HepG2 (cell line): ENCODE measurements at regions not wholly inside any gene's neighbourhood (a gene's known extent, or its start where the extent isn't known, plus 50 kb on each side); places are given as distances from the start of the nearest gene placed in this dataset.

Experiments used
- ATAC-seq: fragments of 200-7000 bp; cut with Tn5 transposase; 3 replicates; pipeline ENCODE4 v1.9.1; 2020; ENCODE audit warnings: mild to moderate bottlenecking, moderate library complexity
- BruUV-seq: library from RNA; stranded (reverse); fragments of 400-500 nt; replicated peaks from 2 replicates; lab custom pipeline; 2021; lab: Mats Ljungman, UMichigan
- CTCF ChIA-PET: fragments of 300-600 bp; formaldehyde crosslinking; extraction: SDS; loops from one replicate; lab custom pipeline; 2021; ENCODE audit warnings: low total read pairs, inconsistent platforms, low intra/inter-chr PET ratio; lab: Yijun Ruan, JAX
- POLR2A ChIA-PET: fragments of 350-600 bp; sonication (Branson Sonifier 250); formaldehyde crosslinking; loops from one replicate; lab custom pipeline; 2020; ENCODE audit warnings: antibody characterized with exemption, inconsistent platforms; lab: Yijun Ruan, JAX
- DNase-seq: peaks from one replicate; pipeline ENCODE4 v3.0.0-alpha.2; 2015; ENCODE audit warnings: low spot score
- FAIRE-seq: peaks from 3 replicates; lab custom pipeline; 2011; peaks lifted over from hg19 to GRCh38; lab: Jason Lieb, UNC
- H2AFZ ChIP-seq: one replicate; pipeline ENCODE4 v1.6.1; 2011; ENCODE audit warnings: low read length, inconsistent platforms
- H3K27ac ChIP-seq: fragments of 300-600 bp; 3 replicates; pipeline ENCODE4 v1.8.0; 2011; ENCODE audit warnings: mixed run types, mild to moderate bottlenecking, mixed read lengths, low read length, inconsistent platforms; ENCODE audit not compliant: insufficient read depth; ENCODE audit errors: extremely low read length
- H3K27me3 ChIP-seq, 2 experiments: fragments of 200-600 bp in 1 of 2; 2 replicates in 1 of 2; 3 replicates in 1 of 2; pipeline versions ENCODE4 v1.6.0 to v1.8.0; 2011; ENCODE audit warnings: low read length in 2 of 2, mild to moderate bottlenecking in 2 of 2, moderate library complexity in 2 of 2, inconsistent platforms in 1 of 2; ENCODE audit not compliant: insufficient read depth in 2 of 2, control insufficient read depth in 1 of 2
- H3K36me3 ChIP-seq, 2 experiments: fragments of 200-600 bp in 1 of 2; replicated peaks in 1 of 2; 2 replicates in 1 of 2; 3 replicates in 1 of 2; pipeline versions ENCODE4 v1.5.1 to v1.8.0; 2011; ENCODE audit warnings: low read length in 2 of 2, inconsistent platforms in 1 of 2; ENCODE audit not compliant: insufficient read depth in 2 of 2, control insufficient read depth in 1 of 2
- H3K4me1 ChIP-seq: 2 replicates; pipeline ENCODE4 v1.5.1; 2012; ENCODE audit warnings: low read length, inconsistent platforms; ENCODE audit not compliant: insufficient read depth
- H3K4me2 ChIP-seq: 2 replicates; pipeline ENCODE4 v1.6.0; 2011; ENCODE audit warnings: low read depth, low read length, inconsistent platforms
- H3K4me3 ChIP-seq, 3 experiments: fragments of 200-600 bp in 1 of 3; sonication (generic), shearing (Covaris generic) in 1 of 3; replicated peaks in 1 of 3; 2 replicates each; pipeline ENCODE4 v1.5.1; 2011 to 2016; ENCODE audit warnings: low read length in 3 of 3, inconsistent platforms in 2 of 3, low read depth in 2 of 3, mild to moderate bottlenecking in 2 of 3, control low read depth in 1 of 3, mixed read lengths in 1 of 3; ENCODE audit not compliant: insufficient read depth in 1 of 3
- H3K79me2 ChIP-seq: one replicate; pipeline ENCODE4 v1.6.1; 2011; ENCODE audit warnings: low read length, inconsistent platforms; ENCODE audit not compliant: insufficient read depth
- H3K9ac ChIP-seq: 2 replicates; pipeline ENCODE4 v1.6.0; 2011; ENCODE audit warnings: mild to moderate bottlenecking, low read depth, low read length, inconsistent platforms; ENCODE audit not compliant: insufficient read depth
- H3K9me3 ChIP-seq: 2 replicates; pipeline ENCODE4 v1.5.1; 2012; ENCODE audit warnings: mild to moderate bottlenecking, low read length
- H4K20me1 ChIP-seq: 2 replicates; pipeline ENCODE4 v1.6.0; 2011; ENCODE audit warnings: inconsistent platforms, mild to moderate bottlenecking, low read length, moderate library complexity; ENCODE audit not compliant: insufficient read depth
- GMEB1 ChIP-seq: sonication (generic); formaldehyde crosslinking; IDR thresholded peaks from 2 replicates; pipeline ENCODE4 v1.5.1; 2020; ENCODE audit warnings: missing genetic modification reagents, mild to moderate bottlenecking, borderline replicate concordance
- KLF13 ChIP-seq: sonication (generic); formaldehyde crosslinking; IDR thresholded peaks from 2 replicates; pipeline ENCODE4 v1.4.0; 2020; ENCODE audit warnings: mild to moderate bottlenecking, missing genetic modification reagents
- KLF6 ChIP-seq: IDR thresholded peaks from 2 replicates; pipeline ENCODE4 v1.8.0; 2016; ENCODE audit warnings: missing biosample characterization, missing genetic modification reagents
- PAXIP1 ChIP-seq: sonication (generic); formaldehyde crosslinking; conservative IDR thresholded peaks from 2 replicates; pipeline ENCODE4 v1.4.0; 2020; ENCODE audit warnings: mild to moderate bottlenecking, missing genetic modification reagents, moderate library complexity
- RAD21 ChIP-seq: fragments of 450-650 bp; formaldehyde crosslinking; IDR thresholded peaks from 2 replicates; pipeline ENCODE4 v1.5.0; 2020; ENCODE audit warnings: mild to moderate bottlenecking
- RELA ChIP-seq: sonication (generic); formaldehyde crosslinking; IDR thresholded peaks from 2 replicates; pipeline ENCODE4 v1.4.0; 2020; ENCODE audit warnings: missing genetic modification reagents
- RORA ChIP-seq: sonication (generic); formaldehyde crosslinking; IDR thresholded peaks from 2 replicates; pipeline ENCODE4 v1.5.0; 2020; ENCODE audit warnings: mild to moderate bottlenecking, missing genetic modification reagents, moderate library complexity
- ZNF138 ChIP-seq: sonication (generic); formaldehyde crosslinking; IDR thresholded peaks from 2 replicates; pipeline ENCODE4 v1.5.0; 2020; ENCODE audit warnings: mild to moderate bottlenecking, low read depth, missing genetic modification reagents
- ZNF44 ChIP-seq: sonication (generic); formaldehyde crosslinking; IDR thresholded peaks from 2 replicates; pipeline ENCODE4 v1.5.1; 2020; ENCODE audit warnings: mild to moderate bottlenecking, missing genetic modification reagents
- ZNF556 ChIP-seq: sonication (generic); formaldehyde crosslinking; IDR thresholded peaks from 2 replicates; pipeline ENCODE4 v1.4.0; 2020; ENCODE audit warnings: mild to moderate bottlenecking, missing genetic modification reagents, borderline replicate concordance
- ZNF614 ChIP-seq: IDR thresholded peaks from 2 replicates; pipeline ENCODE4 v1.6.1; 2018; ENCODE audit warnings: missing biosample characterization, missing genetic modification reagents, inconsistent platforms, borderline replicate concordance
- WGBS: methylation state at CpG from one replicate; pipeline ENCODE4 v1.1.6; 2017; ENCODE audit warnings: low lambda C conversion rate; 5-methylcytosine and 5-hydroxymethylcytosine counted together
- in situ Hi-C: cut with HindIII; loops from 2 replicates; pipeline ENCODE4 v1.10.0; 2017; ENCODE audit warnings: low pct_unique_long_range_greater_than_20kb; ENCODE audit not compliant: extremely low pct_ligation_motif_present
- intact Hi-C: fragments of 100-400 bp; cut with micrococcal nuclease; formaldehyde crosslinking; loops from one replicate; pipeline ENCODE4 v1.10.0; 2022; ENCODE audit not compliant: unreplicated experiment

GRCh38 chr21:16258844-16259611 is 529.2 kb downstream of the USP25 start:
- H3K36me3 ChIP-seq, result no peaks in the 10 kb centered on the region
- no peak overlapping the region for H3K4me2 ChIP-seq
- DNase-seq, result no peak
- CTCF ChIA-PET, result no interaction called here
- H3K27ac ChIP-seq, result no peak overlapping the region
- no TSS peak for BruUV-seq
- no peaks in the 10 kb centered on the region for H4K20me1 ChIP-seq
- no peak overlapping the region for H3K4me3 ChIP-seq
- H3K27me3 ChIP-seq, result no peaks in the 10 kb centered on the region
- POLR2A ChIA-PET, result no interaction called here
- intact Hi-C loops (no loop called here), in situ Hi-C loops (no loop called here)
- H2AFZ ChIP-seq, result no peak overlapping the region
- WGBS, result 12% methylated on average over 7 of the region's 7 CpGs
- H3K9ac ChIP-seq, result no peak overlapping the region
- no peak for TF ChIP-seq RAD21
- no peak for TF ChIP-seq RORA (CRISPR knock-in tag)
- FAIRE-seq, result no peak
- no peaks in the 10 kb centered on the region for H3K9me3 ChIP-seq
- no peaks in the 10 kb centered on the region for H3K4me1 ChIP-seq
- H3K79me2 ChIP-seq, result no peaks in the 10 kb centered on the region
- no peak for ATAC-seq

- H3K4me3 ChIP-seq, result no peak overlapping the region
- intact Hi-C loops (no loop called here), in situ Hi-C loops (no loop called here)
- no peaks in the 10 kb centered on the region; a peak in 1 of 5 replicates for H3K27me3 ChIP-seq
- H4K20me1 ChIP-seq, result no peaks in the 10 kb centered on the region
- no peak for DNase-seq
- no peak overlapping the region for H3K27ac ChIP-seq
- H2AFZ ChIP-seq, result no peak overlapping the region
- H3K9ac ChIP-seq, result no peak overlapping the region
- ChIA-PET CTCF (no interaction called here), POLR2A (no interaction called here)
- no peak overlapping the region for H3K4me2 ChIP-seq
- no peaks in the 10 kb centered on the region for H3K36me3 ChIP-seq
- no peak for ATAC-seq
- no peaks in the 10 kb centered on the region for H3K4me1 ChIP-seq
- FAIRE-seq, result no peak
- H3K9me3 ChIP-seq, result no peaks in the 10 kb centered on the region
- no TSS peak for BruUV-seq
- H3K79me2 ChIP-seq, result no peaks in the 10 kb centered on the region
- no peak for TF ChIP-seq PAXIP1 (CRISPR knock-in tag)
- no peak for TF ChIP-seq ZNF138 (CRISPR knock-in tag)
- no peak for TF ChIP-seq ZNF556
- TF ChIP-seq GMEB1 (CRISPR knock-in tag), result no peak
- no peak for TF ChIP-seq ZNF614 (CRISPR knock-in tag)
- no peak for TF ChIP-seq ZNF44 (CRISPR knock-in tag)
- TF ChIP-seq KLF13 (CRISPR knock-in tag), result no peak
- no peak for TF ChIP-seq RELA (CRISPR knock-in tag)
- TF ChIP-seq KLF6 (CRISPR knock-in tag), result no peak
These were observed 532.3 kb downstream of the USP25 start for GRCh38 chr21:16262091-16262490.
